ENCODE measurements at regions not wholly inside any gene's neighbourhood (a gene's known extent, or its start where the extent isn't known, plus 50 kb on each side); places are given as distances from the start of the nearest gene placed in this dataset.

DNA sequence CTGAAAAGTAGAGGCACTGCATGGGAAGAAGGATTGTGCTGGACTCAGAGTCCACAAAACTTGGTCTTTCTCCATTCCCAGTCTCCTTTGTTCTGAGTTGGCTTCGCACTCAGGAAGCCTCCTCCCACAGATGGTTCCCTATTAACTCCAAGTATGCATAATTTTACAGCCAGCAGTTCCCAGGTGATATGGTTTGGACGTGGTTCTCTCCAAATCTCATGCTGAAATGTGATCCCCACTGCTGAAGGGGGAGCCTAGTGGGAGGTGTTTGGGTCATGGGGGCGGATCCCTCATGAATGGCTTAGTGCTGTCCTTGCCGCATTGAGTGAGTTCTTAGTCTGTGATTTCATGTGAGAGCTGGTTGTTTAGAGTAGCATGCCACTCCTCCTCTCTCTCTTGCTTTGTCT lies 86.6 kb downstream of the FEM1C start:
- TF ChIP-seq HDGF (IDR thresholded peaks at IDR 0.05; ENCODE audit: borderline replicate concordance) (no peak), FOXK2 (IDR thresholded peaks at IDR 0.05) (no peak), ARNT (IDR thresholded peaks at IDR 0.05) (no peak)

All from HEK293T (cell line).